RWPE1 (cell line): ENCODE measurements at regions not wholly inside any gene's neighbourhood (a gene's known extent, or its start where the extent isn't known, plus 50 kb on each side); places are given as distances from the start of the nearest gene placed in this dataset.
"Not testable (repeated sequence)": the region's sequence is repeated elsewhere in the genome, so short reads cannot be mapped to it uniquely, and the experiment has no call there.

Source experiments
- CTCF ChIA-PET: fragments of 350-600 bp; sonication (Branson Sonifier 250); formaldehyde crosslinking; extraction: SDS; loops from one replicate; lab custom pipeline; 2021; lab: Yijun Ruan, JAX
- POLR2A ChIA-PET: fragments of 400-600 bp; formaldehyde crosslinking; extraction: SDS; loops from one replicate; lab custom pipeline; 2020; ENCODE audit warnings: antibody characterized with exemption; ENCODE audit not compliant: low non-redundant PET; lab: Yijun Ruan, JAX
- DNase-seq: peaks from one replicate; pipeline ENCODE4 v3.0.0; 2012; ENCODE audit warnings: low spot score
- H3K27ac ChIP-seq: fragments of 450-650 bp; 2 replicates; pipeline ENCODE4 v1.5.1; 2017
- CTCF ChIP-seq: fragments of 450-650 bp; conservative IDR thresholded peaks from 2 replicates; pipeline ENCODE4 v1.5.1; 2017; ENCODE audit warnings: low read depth, mild to moderate bottlenecking

- CTCF ChIA-PET = no interaction called here
- POLR2A ChIA-PET = no interaction called here
- H3K27ac ChIP-seq = no peak overlapping the region
- TF ChIP-seq CTCF = no peak
- no peak for DNase-seq
Measured at GRCh38 chr4:25503779-25504178, 126.7 kb downstream of the ANAPC4 start.

GRCh38 chr4:25504932-25505636 is 128.0 kb downstream of the ANAPC4 start:
- TF ChIP-seq CTCF = no peak
- POLR2A ChIA-PET = no interaction called here
- H3K27ac ChIP-seq = no peak overlapping the region
- CTCF ChIA-PET = no interaction called here
- DNase-seq = no peak

GRCh38 chr4:25505637-25505991 is 128.6 kb downstream of the ANAPC4 start:
- no peak for TF ChIP-seq CTCF
- CTCF ChIA-PET = no interaction called here
- POLR2A ChIA-PET = no interaction called here

GRCh38 chr4:25506032-25506571 is 129.0 kb downstream of the ANAPC4 start:
- TF ChIP-seq CTCF = no peak
- POLR2A ChIA-PET = no interaction called here
- no peak for DNase-seq
- no peak overlapping the region for H3K27ac ChIP-seq
- CTCF ChIA-PET = interaction anchor here (0.7 to 0.8 kb wide), 2 partner anchors 13 to 36 kb away, joined by 4 read pairs; no protein-coding TSS in a partner anchor

More at GRCh38 chr4:25505637-25505991, 128.6 kb downstream of the ANAPC4 start:
- H3K27ac ChIP-seq = no peak overlapping the region
- DNase-seq = no peak

- no peak for DNase-seq
- TF ChIP-seq CTCF = no peak
- H3K27ac ChIP-seq = no peak overlapping the region
- CTCF ChIA-PET = interaction anchor here (0.6 kb wide), 2 partner anchors 243 to 995 kb away, joined by 3 to 6 read pairs; no protein-coding TSS in a partner anchor
- POLR2A ChIA-PET = no interaction called here
Measured at GRCh38 chr4:25509646-25510045, 132.6 kb downstream of the ANAPC4 start.

GRCh38 chr4:25511823-25512222 is 134.8 kb downstream of the ANAPC4 start:
- POLR2A ChIA-PET, DNase-seq, H3K27ac ChIP-seq: not testable (repeated sequence)
- CTCF ChIA-PET = interaction anchor here (0.6 to 0.7 kb wide), 2 partner anchors 87 to 99 kb away, joined by 3 read pairs; no protein-coding TSS in a partner anchor

GRCh38 chr4:25513814-25514213 is 136.8 kb downstream of the ANAPC4 start:
- ChIA-PET CTCF (interaction anchor here (0.7 kb wide), 1 partner anchor 18 kb away, joined by 3 read pairs; no protein-coding TSS in a partner anchor), POLR2A (no interaction called here)
- no peak for TF ChIP-seq CTCF
- H3K27ac ChIP-seq = no peak overlapping the region
- DNase-seq = no peak
